ENCODE measurements at regions not wholly inside any gene's neighbourhood (a gene's known extent, or its start where the extent isn't known, plus 50 kb on each side); places are given as distances from the start of the nearest gene placed in this dataset.

- Histone ChIP-seq H3K36me3 (no peaks in the 10 kb centered on the region), H3K27ac (no peak overlapping the region), H3K27me3 (peaks cover 7% of the 10 kb centered on the region), H3K4me1 (ENCODE audit: low read depth) (no peaks in the 10 kb centered on the region), H3K4me3 (no peak overlapping the region), H3K9me3 (ENCODE audit: low read depth) (no peaks in the 10 kb centered on the region)
- no peak for TF ChIP-seq CTCF (IDR thresholded peaks at IDR 0.05; ENCODE audit: low read depth, low read length)
- no peak for DNase-seq (ENCODE audit: low read depth in 1 of 2, low spot score in 1 of 2)
These were observed 217.8 kb downstream of the CHD9NB start for GRCh38 chr16:52834736-52835465.

- no peak overlapping the region for H3K27ac ChIP-seq
- DNase-seq (ENCODE audit: low read depth in 1 of 2, low spot score in 1 of 2): no peak
- H3K27me3 ChIP-seq: peaks cover 15% of the 10 kb centered on the region
- no peaks in the 10 kb centered on the region for H3K4me1 ChIP-seq (ENCODE audit: low read depth)
- no peak for TF ChIP-seq CTCF (IDR thresholded peaks at IDR 0.05; ENCODE audit: low read depth, low read length)
- no peaks in the 10 kb centered on the region for H3K9me3 ChIP-seq (ENCODE audit: low read depth)
- no peaks in the 10 kb centered on the region for H3K36me3 ChIP-seq
- H3K4me3 ChIP-seq: no peak overlapping the region
These were observed 219.9 kb downstream of the CHD9NB start for GRCh38 chr16:52832771-52833170.

GRCh38 chr16:52827456-52827855 is 225.2 kb downstream of the CHD9NB start:
- H3K27me3 ChIP-seq: peaks cover 16% of the 10 kb centered on the region
- no peak for TF ChIP-seq CTCF (IDR thresholded peaks at IDR 0.05; ENCODE audit: low read depth, low read length)
- no peaks in the 10 kb centered on the region for H3K9me3 ChIP-seq (ENCODE audit: low read depth)
- peaks cover 8% of the 10 kb centered on the region for H3K4me1 ChIP-seq (ENCODE audit: low read depth)
- H3K36me3 ChIP-seq: no peaks in the 10 kb centered on the region
- no peak overlapping the region for H3K27ac ChIP-seq
- DNase-seq (ENCODE audit: low read depth in 1 of 2, low spot score in 1 of 2): no peak
- H3K4me3 ChIP-seq: no peak overlapping the region

- Histone ChIP-seq H3K27ac (no peak overlapping the region), H3K4me1 (ENCODE audit: low read depth) (peaks cover 11% of the 10 kb centered on the region), H3K27me3 (peaks cover 15% of the 10 kb centered on the region), H3K4me3 (no peak overlapping the region), H3K36me3 (no peaks in the 10 kb centered on the region), H3K9me3 (ENCODE audit: low read depth) (no peaks in the 10 kb centered on the region)
- peak in 1 of 2 donors; percentile 64 for DNase-seq (ENCODE audit: low read depth in 1 of 2, low spot score in 1 of 2)
- no peak for TF ChIP-seq CTCF (IDR thresholded peaks at IDR 0.05; ENCODE audit: low read depth, low read length)
These were observed 226.8 kb downstream of the CHD9NB start for GRCh38 chr16:52825892-52826291.

- Histone ChIP-seq H3K36me3 (no peaks in the 10 kb centered on the region), H3K27me3 (peaks cover 31% of the 10 kb centered on the region), H3K9me3 (ENCODE audit: low read depth) (no peaks in the 10 kb centered on the region), H3K27ac (no peak overlapping the region), H3K4me1 (ENCODE audit: low read depth) (peaks cover 13% of the 10 kb centered on the region), H3K4me3 (no peak overlapping the region)
- DNase-seq (ENCODE audit: low read depth in 1 of 2, low spot score in 1 of 2): no peak
- no peak for TF ChIP-seq CTCF (IDR thresholded peaks at IDR 0.05; ENCODE audit: low read depth, low read length)
These were observed 232.9 kb downstream of the CHD9NB start for GRCh38 chr16:52819808-52820207.

Measured in cardiac muscle cell (in vitro differentiated cells and primary cell).